HCT116 (cell line): ENCODE measurements at regions not wholly inside any gene's neighbourhood (a gene's known extent, or its start where the extent isn't known, plus 50 kb on each side); places are given as distances from the start of the nearest gene placed in this dataset.

Experiments used
- ATAC-seq: fragments of 200-7000 bp; cut with Tn5 transposase; 2 replicates; pipeline ENCODE4 v1.9.1; 2020; ENCODE audit warnings: mild to moderate bottlenecking, moderate library complexity
- BruUV-seq: library from RNA; stranded (reverse); fragments of 400-500 nt; replicated peaks from 2 replicates; lab custom pipeline; 2021; lab: Mats Ljungman, UMichigan
- CTCF ChIA-PET: fragments of 300-600 bp; sonication (Branson Sonifier 250); formaldehyde crosslinking; loops from one replicate; lab custom pipeline; 2021; ENCODE audit warnings: antibody characterized with exemption; lab: Charles Lee
- POLR2A ChIA-PET: fragments of 300-600, 350-600 bp; sonication (Branson Sonifier 250); formaldehyde crosslinking; loops from one replicate; lab custom pipeline; 2021; ENCODE audit warnings: antibody characterized with exemption; lab: Charles Lee
- RAD21 ChIA-PET, 2 experiments: fragments of 300-600 bp; sonication (Branson Sonifier 250); formaldehyde crosslinking; loops; one replicate each; lab custom pipeline; 2023; ENCODE audit warnings: low total read pairs in 2 of 2; ENCODE audit not compliant: uncharacterized antibody in 2 of 2, unreplicated experiment in 2 of 2, low non-redundant PET in 1 of 2; lab: Charles Lee
- DNase-seq: peaks from one replicate; pipeline ENCODE4 v3.0.0-alpha.2; 2010; ENCODE audit warnings: low read depth, low spot score
- H2AFZ ChIP-seq: fragments of 200-600 bp; shearing (Covaris generic), sonication (generic); 2 replicates; pipeline ENCODE4 v1.6.1; 2017; ENCODE audit warnings: low read depth, mixed run types, mixed read lengths, antibody characterized with exemption, low read length; ENCODE audit not compliant: poor library complexity, severe bottlenecking
- H3K27ac ChIP-seq: 2 replicates; pipeline ENCODE4 v1.5.1; 2012; ENCODE audit warnings: low read depth, low read length
- H3K27me3 ChIP-seq: fragments of 200-600 bp; sonication (generic); 2 replicates; pipeline ENCODE4 v1.6.1; 2016; ENCODE audit warnings: mixed run types, low read length, mixed read lengths; ENCODE audit not compliant: insufficient read depth
- H3K36me3 ChIP-seq, 2 experiments: fragments of 200-500 bp in 1 of 2; fragments of 200-600 bp in 1 of 2; sonication (Bioruptor generic) in 1 of 2; sonication (generic) in 1 of 2; 2 replicates each; pipeline versions ENCODE4 v1.5.1 to v1.6.1; 2014 to 2016; ENCODE audit warnings: low read length in 2 of 2, inconsistent platforms in 1 of 2, mixed read lengths in 1 of 2, mixed run types in 1 of 2; ENCODE audit not compliant: insufficient read depth in 2 of 2, control insufficient read depth in 1 of 2
- H3K4me1 ChIP-seq, 2 experiments: fragments of 200-600 bp in 1 of 2; sonication (generic) in 1 of 2; 2 replicates each; pipeline versions ENCODE4 v1.5.1 to v1.6.1; 2012 to 2017; ENCODE audit warnings: low read length in 2 of 2, inconsistent platforms in 1 of 2, mild to moderate bottlenecking in 1 of 2, mixed read lengths in 1 of 2, mixed run types in 1 of 2, moderate library complexity in 1 of 2; ENCODE audit not compliant: insufficient read depth in 2 of 2, control insufficient read depth in 1 of 2
- H3K4me2 ChIP-seq: fragments of 200-600 bp; sonication (generic); 2 replicates; pipeline ENCODE4 v1.6.1; 2017; ENCODE audit warnings: mixed run types, low read length, mixed read lengths
- H3K4me3 ChIP-seq, 2 experiments: fragments of 200-600 bp in 1 of 2; sonication (generic) in 1 of 2; replicated peaks in 1 of 2; 2 replicates each; pipeline ENCODE4 v1.5.1; 2011 to 2016; ENCODE audit warnings: low read length in 2 of 2, control low read depth in 1 of 2, low read depth in 1 of 2, mild to moderate bottlenecking in 1 of 2, mixed read lengths in 1 of 2, mixed run types in 1 of 2
- H3K79me2 ChIP-seq: fragments of 200-600 bp; sonication (generic); 2 replicates; pipeline ENCODE4 v1.6.1; 2017; ENCODE audit warnings: mild to moderate bottlenecking, mixed run types, low read length, moderate library complexity, mixed read lengths; ENCODE audit not compliant: insufficient read depth
- H3K9ac ChIP-seq: fragments of 200-600 bp; sonication (generic); 2 replicates; pipeline ENCODE4 v1.6.1; 2016; ENCODE audit warnings: low read length, mixed read lengths
- H3K9me2 ChIP-seq: fragments of 200-600 bp; sonication (generic), shearing (Covaris generic); 2 replicates; pipeline ENCODE4 v1.6.1; 2017; ENCODE audit warnings: mixed run types, mild to moderate bottlenecking, moderate library complexity; ENCODE audit not compliant: insufficient read depth
- H3K9me3 ChIP-seq, 2 experiments: fragments of 200-500 bp in 1 of 2; fragments of 200-600 bp in 1 of 2; sonication (Bioruptor generic) in 1 of 2; sonication (generic) in 1 of 2; 2 replicates each; pipeline ENCODE4 v1.6.1; 2014 to 2017; ENCODE audit warnings: low read length in 2 of 2, mixed read lengths in 2 of 2, inconsistent platforms in 1 of 2, low read depth in 1 of 2, mild to moderate bottlenecking in 1 of 2, mixed run types in 1 of 2, moderate library complexity in 1 of 2; ENCODE audit not compliant: control insufficient read depth in 1 of 2, insufficient read depth in 1 of 2
- H4K20me1 ChIP-seq: fragments of 200-600 bp; sonication (generic), shearing (Covaris generic); 2 replicates; pipeline ENCODE4 v1.6.1; 2017; ENCODE audit warnings: mixed run types, mild to moderate bottlenecking, moderate library complexity; ENCODE audit not compliant: insufficient read depth
- ATF3 ChIP-seq: IDR thresholded peaks from 2 replicates; pipeline ENCODE4 v1.6.1; 2012
- CEBPB ChIP-seq: IDR thresholded peaks from 2 replicates; pipeline ENCODE4 v1.6.1; 2012; ENCODE audit warnings: low read depth
- EZH2 ChIP-seq: fragments of 200-600 bp; sonication (generic); IDR thresholded peaks from 2 replicates; pipeline ENCODE4 v1.6.1; 2017; ENCODE audit warnings: antibody characterized with exemption, mixed run types
- EZH2phosphoT487 ChIP-seq: fragments of 200-600 bp; IDR thresholded peaks from 2 replicates; pipeline ENCODE4 v1.6.1; 2018; ENCODE audit warnings: antibody characterized with exemption, borderline replicate concordance
- FOSL1 ChIP-seq: IDR thresholded peaks from 2 replicates; pipeline ENCODE4 v1.6.1; 2012; ENCODE audit warnings: low read depth
- JUND ChIP-seq: IDR thresholded peaks from 2 replicates; pipeline ENCODE4 v1.6.1; 2012
- MAX ChIP-seq: IDR thresholded peaks from 2 replicates; pipeline ENCODE4 v1.6.1; 2012
- POLR2A ChIP-seq: IDR thresholded peaks from 2 replicates; pipeline ENCODE4 v1.7.0; 2011; ENCODE audit warnings: borderline replicate concordance; ENCODE audit not compliant: insufficient read depth, insufficient read length; ENCODE audit errors: extremely low read depth
- POLR2AphosphoS5 ChIP-seq: IDR thresholded peaks from 2 replicates; pipeline ENCODE4 v1.6.1; 2011; ENCODE audit warnings: mild to moderate bottlenecking, low read depth, low read length, moderate library complexity
- SIN3A ChIP-seq: IDR thresholded peaks from 2 replicates; pipeline ENCODE4 v1.6.1; 2012; ENCODE audit warnings: low read depth
- YY1 ChIP-seq: IDR thresholded peaks from 2 replicates; pipeline ENCODE4 v1.6.1; 2011; ENCODE audit warnings: low read length, low read depth, moderate library complexity, mild to moderate bottlenecking; ENCODE audit not compliant: insufficient replicate concordance; ENCODE audit errors: extremely low read depth
- intact Hi-C: fragments of 100-400 bp; cut with micrococcal nuclease; formaldehyde crosslinking; loops from 2 replicates; pipeline ENCODE4 v1.10.0; 2022
- TF ChIP-seq, protein P1 (sequence below): IDR thresholded peaks from 2 replicates; pipeline ENCODE4 v1.6.1; 2011; ENCODE audit warnings: mild to moderate bottlenecking, low read length, moderate library complexity; ENCODE audit not compliant: insufficient replicate concordance; ENCODE audit errors: extremely low read depth

GRCh38 chr16:86748652-86749051 is 170.3 kb downstream of the FOXL1 start:
- CTCF ChIA-PET: no interaction called here
- TF ChIP-seq ATF3: no peak
- TF ChIP-seq YY1: no peak
- no peak for TF ChIP-seq EZH2phosphoT487
- no peak for TF ChIP-seq POLR2A
- no peak for TF ChIP-seq JUND
- no peak for TF ChIP-seq EZH2
- TF ChIP-seq CEBPB: no peak
- no peak for TF ChIP-seq MAX
- TF ChIP-seq SIN3A: no peak
- TF ChIP-seq, protein P1, sequence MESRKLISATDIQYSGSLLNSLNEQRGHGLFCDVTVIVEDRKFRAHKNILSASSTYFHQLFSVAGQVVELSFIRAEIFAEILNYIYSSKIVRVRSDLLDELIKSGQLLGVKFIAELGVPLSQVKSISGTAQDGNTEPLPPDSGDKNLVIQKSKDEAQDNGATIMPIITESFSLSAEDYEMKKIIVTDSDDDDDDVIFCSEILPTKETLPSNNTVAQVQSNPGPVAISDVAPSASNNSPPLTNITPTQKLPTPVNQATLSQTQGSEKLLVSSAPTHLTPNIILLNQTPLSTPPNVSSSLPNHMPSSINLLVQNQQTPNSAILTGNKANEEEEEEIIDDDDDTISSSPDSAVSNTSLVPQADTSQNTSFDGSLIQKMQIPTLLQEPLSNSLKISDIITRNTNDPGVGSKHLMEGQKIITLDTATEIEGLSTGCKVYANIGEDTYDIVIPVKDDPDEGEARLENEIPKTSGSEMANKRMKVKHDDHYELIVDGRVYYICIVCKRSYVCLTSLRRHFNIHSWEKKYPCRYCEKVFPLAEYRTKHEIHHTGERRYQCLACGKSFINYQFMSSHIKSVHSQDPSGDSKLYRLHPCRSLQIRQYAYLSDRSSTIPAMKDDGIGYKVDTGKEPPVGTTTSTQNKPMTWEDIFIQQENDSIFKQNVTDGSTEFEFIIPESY: no peak
- no peak for TF ChIP-seq FOSL1
- no peak for TF ChIP-seq POLR2AphosphoS5
- H4K20me1 ChIP-seq: no peaks in the 10 kb centered on the region
- no peaks in the 10 kb centered on the region for H3K79me2 ChIP-seq
- H3K36me3 ChIP-seq: no peaks in the 10 kb centered on the region
- no peak overlapping the region for H2AFZ ChIP-seq
- no peak overlapping the region for H3K4me3 ChIP-seq
- POLR2A ChIA-PET: no interaction called here
- DNase-seq (no peak), ATAC-seq (no peak)
- H3K9ac ChIP-seq: no peak overlapping the region
- H3K27me3 ChIP-seq: no peaks in the 10 kb centered on the region; the same call in 1 of the 2 replicates
- H3K4me1 ChIP-seq: peaks cover 3 to 9% of the 10 kb centered on the region in 2 experiments; a peak in 2 of 4 replicates
- no peaks in the 10 kb centered on the region for H3K9me2 ChIP-seq
- RAD21 ChIA-PET: no interaction called here
- H3K9me3 ChIP-seq: no peaks in the 10 kb centered on the region
- H3K4me2 ChIP-seq: no peak overlapping the region
- H3K27ac ChIP-seq: no peak overlapping the region
- intact Hi-C loops: no loop called here
- BruUV-seq: no TSS peak
